DND-41 (cell line): ENCODE measurements at regions not wholly inside any gene's neighbourhood (a gene's known extent, or its start where the extent isn't known, plus 50 kb on each side); places are given as distances from the start of the nearest gene placed in this dataset.

Source experiments
- CTCF ChIP-seq: IDR thresholded peaks from 2 replicates; pipeline ENCODE4 v1.5.1; 2012; ENCODE audit warnings: borderline replicate concordance, low read length, moderate library complexity, mild to moderate bottlenecking; ENCODE audit not compliant: poor library complexity, severe bottlenecking; ENCODE audit errors: extremely low read depth
- EZH2 ChIP-seq: IDR thresholded peaks from 3 replicates; pipeline ENCODE4 v1.6.1; 2012; ENCODE audit warnings: borderline replicate concordance, low read depth, mild to moderate bottlenecking, moderate library complexity, low read length, inconsistent platforms; ENCODE audit not compliant: severe bottlenecking

- TF ChIP-seq CTCF (no peak), EZH2 (no peak)
Observed at GRCh38 chr6:41408576-41408975, 73.2 kb downstream of the NCR2 start.
